IMR-90 (cell line): ENCODE measurements at regions not wholly inside any gene's neighbourhood (a gene's known extent, or its start where the extent isn't known, plus 50 kb on each side); places are given as distances from the start of the nearest gene placed in this dataset.

Experiments
- ATAC-seq: fragments of 200-7000 bp; cut with Tn5 transposase; 2 replicates; pipeline ENCODE4 v1.9.1; 2020; ENCODE audit warnings: low read depth, mild to moderate bottlenecking, moderate library complexity
- BruUV-seq: library from RNA; stranded (reverse); fragments of 400-500 nt; replicated peaks from 2 replicates; lab custom pipeline; 2021; lab: Mats Ljungman, UMichigan
- CTCF ChIA-PET: fragments of 300-600 bp; formaldehyde crosslinking; extraction: SDS; loops from one replicate; lab custom pipeline; 2021; ENCODE audit warnings: antibody characterized with exemption; lab: Yijun Ruan, JAX
- POLR2A ChIA-PET: fragments of 300-600 bp; sonication (Branson Sonifier 250); formaldehyde crosslinking; loops from one replicate; lab custom pipeline; 2022; ENCODE audit warnings: antibody characterized with exemption; ENCODE audit not compliant: unreplicated experiment; lab: Charles Lee
- DNase-seq: peaks from one replicate; pipeline ENCODE4 v3.0.0; 2013
- H2AFZ ChIP-seq: replicated peaks from 2 replicates; pipeline ENCODE3; 2013; ENCODE audit warnings: low read length, mild to moderate bottlenecking; ENCODE audit not compliant: poor library complexity
- H2AK5ac ChIP-seq: 2 replicates; pipeline ENCODE4 v1.6.1; 2013; ENCODE audit warnings: low read depth, low read length, inconsistent platforms
- H2AK9ac ChIP-seq: replicated peaks from 2 replicates; pipeline ENCODE3; 2013; ENCODE audit warnings: mild to moderate bottlenecking, low read depth, low read length, moderate library complexity; ENCODE audit not compliant: poor library complexity
- H2BK120ac ChIP-seq: 2 replicates; pipeline ENCODE4 v1.6.1; 2013; ENCODE audit warnings: low read depth, low read length, inconsistent platforms
- H2BK15ac ChIP-seq: 3 replicates; pipeline ENCODE4 v1.6.1; 2013; ENCODE audit warnings: low read depth, low read length, inconsistent platforms
- H2BK20ac ChIP-seq: 2 replicates; pipeline ENCODE4 v1.6.1; 2013; ENCODE audit warnings: low read depth, mild to moderate bottlenecking, inconsistent platforms, low read length, moderate library complexity
- H2BK5ac ChIP-seq: 2 replicates; pipeline ENCODE4 v1.6.1; 2013; ENCODE audit warnings: mild to moderate bottlenecking, low read depth, low read length, inconsistent platforms; ENCODE audit not compliant: poor library complexity, severe bottlenecking
- H3K14ac ChIP-seq: replicated peaks from 2 replicates; pipeline ENCODE4 v1.6.1; 2013; ENCODE audit warnings: low read depth, low read length, inconsistent platforms
- H3K18ac ChIP-seq: 2 replicates; pipeline ENCODE4 v1.6.1; 2013; ENCODE audit warnings: low read depth, low read length, control low read depth
- H3K23ac ChIP-seq: 2 replicates; pipeline ENCODE4 v1.6.1; 2013; ENCODE audit warnings: low read depth, low read length, inconsistent platforms
- H3K27ac ChIP-seq: 2 replicates; pipeline ENCODE4 v1.5.1; 2013; ENCODE audit warnings: mild to moderate bottlenecking, control low read depth, low read length; ENCODE audit not compliant: insufficient read depth
- H3K27me3 ChIP-seq: 2 replicates; pipeline ENCODE4 v1.6.1; 2013; ENCODE audit warnings: low read length; ENCODE audit not compliant: control insufficient read depth, insufficient read depth
- H3K36me3 ChIP-seq: 2 replicates; pipeline ENCODE4 v1.6.1; 2013; ENCODE audit warnings: low read length, mixed read lengths; ENCODE audit not compliant: control insufficient read depth, insufficient read depth
- H3K4ac ChIP-seq: 2 replicates; pipeline ENCODE4 v1.6.1; 2013; ENCODE audit warnings: low read depth, low read length, inconsistent platforms
- H3K4me1 ChIP-seq: 2 replicates; pipeline ENCODE4 v1.6.1; 2013; ENCODE audit warnings: low read length, mixed read lengths; ENCODE audit not compliant: control insufficient read depth, insufficient read depth
- H3K4me2 ChIP-seq: 2 replicates; pipeline ENCODE4 v1.6.1; 2013; ENCODE audit warnings: low read depth, mild to moderate bottlenecking, control low read depth, low read length, moderate library complexity
- H3K4me3 ChIP-seq: 2 replicates; pipeline ENCODE4 v1.5.1; 2013; ENCODE audit warnings: low read depth, mild to moderate bottlenecking, control low read depth, low read length, moderate library complexity; ENCODE audit not compliant: insufficient read depth
- H3K56ac ChIP-seq: 2 replicates; pipeline ENCODE4 v1.6.1; 2013; ENCODE audit warnings: low read length, inconsistent platforms; ENCODE audit not compliant: insufficient read depth; ENCODE audit errors: extremely low read depth
- H3K79me1 ChIP-seq, 2 experiments: 2 replicates each; pipeline ENCODE4 v1.6.1; 2013; ENCODE audit warnings: low read length in 2 of 2, inconsistent platforms in 1 of 2, low read depth in 1 of 2
- H3K9ac ChIP-seq: 2 replicates; pipeline ENCODE4 v1.6.1; 2013; ENCODE audit warnings: low read depth, low read length, control low read depth
- H3K9me1 ChIP-seq: 2 replicates; pipeline ENCODE4 v1.6.1; 2013; ENCODE audit warnings: low read length, inconsistent platforms; ENCODE audit not compliant: insufficient read depth
- H3K9me3 ChIP-seq: 2 replicates; pipeline ENCODE4 v1.6.1; 2013; ENCODE audit warnings: low read length; ENCODE audit not compliant: control insufficient read depth, insufficient read depth
- H4K20me1 ChIP-seq: 2 replicates; pipeline ENCODE4 v1.6.1; 2013; ENCODE audit warnings: low read length, inconsistent platforms; ENCODE audit not compliant: insufficient read depth
- H4K5ac ChIP-seq: 2 replicates; pipeline ENCODE4 v1.6.1; 2013; ENCODE audit warnings: mild to moderate bottlenecking, low read depth, low read length, control low read depth
- H4K8ac ChIP-seq, 2 experiments: 2 replicates each; pipeline ENCODE4 v1.6.1; 2013; ENCODE audit warnings: low read depth in 2 of 2, low read length in 2 of 2, control low read depth in 1 of 2, inconsistent platforms in 1 of 2
- H4K91ac ChIP-seq: 2 replicates; pipeline ENCODE4 v1.6.1; 2013; ENCODE audit warnings: low read depth, low read length, inconsistent platforms; ENCODE audit not compliant: insufficient read depth
- POLR2A ChIP-seq: IDR thresholded peaks from 2 replicates; pipeline ENCODE4 v1.6.1; 2012; ENCODE audit warnings: mild to moderate bottlenecking, low read depth, low read length
- WGBS, 2 experiments: methylation state at CpG; one replicate each; pipeline versions ENCODE4 v1.1.5 to v1.1.7; 2013; ENCODE audit warnings: missing lambda C conversion rate in 2 of 2; ENCODE audit not compliant: insufficient read length in 1 of 2; ENCODE audit errors: extremely low coverage in 2 of 2; 5-methylcytosine and 5-hydroxymethylcytosine counted together
- dilution Hi-C: fragments of 300-500 bp; cut with HindIII; formaldehyde crosslinking; loops from one replicate; pipeline ENCODE4 v1.14.3; 2018; ENCODE audit warnings: low sequenced_read_pairs; ENCODE audit not compliant: unreplicated experiment
- in situ Hi-C: fragments of 300-500 bp; cut with MboI; formaldehyde crosslinking; loops from 3 replicates; pipeline ENCODE4 v1.14.3; 2019; ENCODE audit warnings: low sequenced_read_pairs, inconsistent platforms, mixed read lengths
- intact Hi-C: fragments of 100-400 bp; cut with micrococcal nuclease; formaldehyde crosslinking; loops from 2 replicates; pipeline ENCODE4 v1.10.0; 2022

DNA sequence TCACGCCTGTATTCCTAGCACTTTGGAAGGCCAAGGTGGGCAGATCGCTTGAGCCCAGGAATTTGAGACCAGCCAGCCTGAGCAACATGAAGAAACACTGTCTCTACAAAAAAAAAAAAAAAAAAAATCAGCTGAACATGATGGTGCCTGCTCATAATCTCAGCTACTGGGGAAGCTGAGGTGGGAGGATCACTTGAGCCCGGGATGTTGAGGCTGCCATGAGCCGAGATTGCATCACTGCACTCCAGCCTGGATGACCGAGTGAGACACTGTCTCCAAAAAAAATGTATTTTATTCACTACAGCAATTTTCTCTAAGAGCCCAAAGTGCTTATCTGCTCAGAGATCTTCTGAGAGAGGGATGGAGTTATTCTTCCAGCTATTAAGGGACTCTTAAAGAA, 215.8 kb upstream of the PPP3CA start:
- DNase-seq (no peak), ATAC-seq (no peak)
- no peaks in the 10 kb centered on the region for H3K9me1 ChIP-seq
- no peak overlapping the region for H2AK5ac ChIP-seq
- H2BK5ac ChIP-seq = no peak overlapping the region
- in situ Hi-C loops = no loop called here
- no peak overlapping the region for H3K9ac ChIP-seq
- H3K4ac ChIP-seq = no peak overlapping the region
- no peaks in the 10 kb centered on the region for H3K36me3 ChIP-seq
- no peaks in the 10 kb centered on the region for H3K9me3 ChIP-seq
- H2AFZ ChIP-seq = no peak overlapping the region
- no peak overlapping the region for H4K8ac ChIP-seq
- TF ChIP-seq POLR2A = no peak
- H2BK15ac ChIP-seq = no peak overlapping the region
- no peak overlapping the region for H4K5ac ChIP-seq
- intact Hi-C loops = loop anchor here (1.0 kb wide), 1 partner anchor 31 kb away; no protein-coding TSS in a partner anchor
- H3K23ac ChIP-seq = no peak overlapping the region
- no TSS peak for BruUV-seq
- ChIA-PET CTCF (interaction anchor here (0.6 kb wide), 1 partner anchor 566 kb away, joined by 3 read pairs; no protein-coding TSS in a partner anchor), POLR2A (interaction anchor here (0.6 kb wide), 1 partner anchor 225 kb away, joined by 3 read pairs; no protein-coding TSS in a partner anchor)
- no peak overlapping the region for H3K4me2 ChIP-seq
- H3K27me3 ChIP-seq = no peaks in the 10 kb centered on the region
- H3K4me1 ChIP-seq = no peaks in the 10 kb centered on the region
- no peak overlapping the region for H2BK20ac ChIP-seq
- no CpG with 5 or more reads among the region's 5 CpGs for WGBS, 2 experiments
- no peak overlapping the region for H2BK120ac ChIP-seq
- no peaks in the 10 kb centered on the region for H3K79me1 ChIP-seq
- H3K4me3 ChIP-seq = no peak overlapping the region
- H3K27ac ChIP-seq = no peak overlapping the region
- no peak overlapping the region for H3K18ac ChIP-seq
- H3K14ac ChIP-seq = no peak overlapping the region
- no peak overlapping the region for H2AK9ac ChIP-seq
- dilution Hi-C loops = no loop called here
- no peak overlapping the region for H4K91ac ChIP-seq
- H4K20me1 ChIP-seq = no peaks in the 10 kb centered on the region
- H3K56ac ChIP-seq = no peak overlapping the region
